NCI-H2107 (cell line): ENCODE measurements at regions not wholly inside any gene's neighbourhood (a gene's known extent, or its start where the extent isn't known, plus 50 kb on each side); places are given as distances from the start of the nearest gene placed in this dataset.

Experiments used
- DNase-seq: peaks from one replicate; lab custom pipeline; 2025; lab: John Stamatoyannopoulos, UW

DNA sequence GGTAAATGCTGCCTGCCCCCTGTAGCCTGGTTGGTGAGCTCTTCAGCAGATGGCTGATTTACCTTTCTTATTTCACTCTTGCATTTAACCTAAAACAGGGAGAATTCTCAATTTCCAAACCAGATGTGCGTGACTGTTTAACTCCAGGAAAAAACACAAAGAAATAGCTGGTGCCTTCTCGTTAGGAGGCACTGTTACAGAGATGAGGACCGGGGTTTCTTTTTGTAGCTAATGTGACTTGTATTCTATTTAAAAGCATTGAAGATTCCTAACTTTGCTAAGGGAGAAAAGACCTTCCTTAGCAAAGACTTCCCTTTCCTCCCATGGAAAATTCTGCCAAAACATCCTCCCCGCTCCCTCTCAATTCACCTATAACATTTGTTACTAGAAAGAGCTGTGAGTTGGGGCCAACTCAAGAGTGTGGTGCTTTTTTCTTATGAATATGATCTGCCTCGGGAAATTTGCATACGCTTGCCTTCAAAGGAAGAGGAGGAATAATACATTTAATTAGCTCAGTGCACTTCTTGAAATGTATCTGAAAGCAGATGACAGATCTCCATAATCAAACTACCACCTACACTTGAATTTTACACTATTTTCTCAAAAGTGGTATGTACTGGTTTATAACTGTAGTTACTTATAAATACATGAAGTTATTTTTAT is 102.0 kb upstream of the ARID2 start:
- no peak for DNase-seq

DNA sequence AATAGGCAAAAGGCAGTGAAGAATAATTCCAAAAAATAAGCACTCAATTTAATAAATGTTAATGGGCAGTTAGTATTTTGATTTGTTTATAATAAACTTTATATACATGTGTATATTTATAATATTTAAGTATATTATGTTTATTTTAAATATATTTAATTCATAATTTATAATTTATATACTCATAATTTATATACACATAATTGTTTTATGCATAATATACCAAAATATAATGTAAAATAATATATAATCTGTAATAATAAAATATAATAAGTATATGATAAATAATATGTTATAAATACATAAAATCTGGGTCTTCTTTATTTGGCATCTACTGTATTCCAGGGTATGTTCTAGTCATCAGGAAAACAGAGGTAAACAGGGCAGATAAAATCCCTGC is 100.2 kb upstream of the ARID2 start:
- DNase-seq: no peak

DNA sequence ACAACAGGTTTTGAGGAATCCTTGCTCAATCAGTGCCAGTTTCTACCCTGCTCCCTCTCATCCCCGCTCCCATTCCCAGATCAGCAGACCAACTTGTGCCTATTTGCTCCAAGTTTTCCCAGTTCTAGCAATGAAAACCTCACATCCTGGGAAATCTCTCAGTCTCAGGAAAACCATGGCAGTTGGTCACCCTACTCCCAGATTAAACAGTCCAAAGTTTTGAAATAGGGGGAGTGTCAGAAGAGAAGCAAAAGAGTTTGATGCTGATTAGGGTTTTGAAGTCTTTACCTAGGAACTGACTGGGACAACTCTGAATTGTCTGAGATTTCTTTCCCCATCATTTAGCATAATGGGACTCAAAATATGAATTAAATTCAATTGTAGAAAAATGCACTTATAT is 95.8 kb upstream of the ARID2 start:
- no peak for DNase-seq

DNA sequence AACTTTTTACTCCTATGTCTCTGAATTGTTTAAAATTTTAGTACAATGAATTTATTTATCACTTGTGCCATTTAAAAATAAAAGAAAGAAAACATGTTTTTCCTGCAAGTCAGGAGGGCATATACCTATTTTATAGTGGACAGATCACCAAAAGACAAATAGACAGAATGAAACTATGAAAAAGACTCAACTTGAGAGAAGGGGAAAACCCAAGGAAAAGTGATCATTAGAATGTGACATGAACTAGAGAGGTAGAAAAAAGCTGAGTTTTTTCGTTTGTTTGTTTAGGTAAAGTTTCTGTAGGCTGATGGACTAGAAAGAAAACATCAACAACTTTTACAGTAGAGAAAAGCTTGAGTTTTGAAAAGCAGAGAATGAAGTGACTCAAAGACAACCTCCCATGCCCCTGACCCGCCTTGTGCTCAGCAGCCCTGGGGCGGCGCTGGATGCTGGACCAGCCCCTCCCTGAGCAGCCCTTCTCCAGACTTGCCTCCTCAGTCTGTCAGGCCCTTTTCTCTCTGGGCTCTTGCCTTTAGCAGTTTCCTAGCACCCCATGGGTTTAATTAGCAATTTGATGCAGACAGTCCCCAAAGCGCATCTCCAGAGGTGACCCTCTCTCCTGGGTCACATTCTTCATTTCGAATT is 95.1 kb upstream of the ARID2 start:
- no peak for DNase-seq

DNA sequence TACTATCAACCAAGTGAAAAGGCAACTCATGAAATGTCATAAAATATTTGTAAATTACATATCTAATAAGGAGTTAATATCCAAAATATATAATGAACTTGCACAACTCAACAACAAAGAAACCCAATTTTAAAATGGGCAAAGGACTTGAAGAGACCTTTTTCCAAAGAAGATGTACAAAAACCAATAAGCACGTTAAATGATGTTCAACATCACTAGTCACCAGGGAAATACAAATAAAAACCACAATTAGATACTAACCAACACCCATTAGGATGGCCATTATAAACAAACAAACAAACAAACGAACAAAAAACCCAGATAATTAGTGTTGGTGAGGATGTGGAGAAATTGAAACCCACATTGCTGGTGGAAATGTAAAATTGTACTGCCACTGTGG is 92.3 kb upstream of the ARID2 start:
- no peak for DNase-seq

DNA sequence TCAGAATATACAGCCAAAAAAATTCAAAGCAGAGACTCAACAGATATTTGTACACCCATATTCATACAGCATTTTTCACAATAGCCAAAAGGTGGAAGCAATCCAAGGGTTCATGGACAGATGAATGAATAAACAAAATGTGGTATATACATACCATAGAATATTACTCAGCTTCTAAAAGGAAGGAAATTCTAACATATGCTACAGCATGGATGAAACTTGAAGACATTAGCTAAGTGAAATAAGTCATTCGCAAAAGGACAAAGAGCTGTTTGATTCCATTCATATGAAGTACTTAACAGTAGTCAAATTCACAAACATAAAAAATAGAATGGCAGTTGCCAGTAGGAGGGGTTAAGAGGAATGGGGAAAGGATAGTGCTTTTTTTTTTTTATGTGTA is 91.8 kb upstream of the ARID2 start:
- DNase-seq: no peak

DNA sequence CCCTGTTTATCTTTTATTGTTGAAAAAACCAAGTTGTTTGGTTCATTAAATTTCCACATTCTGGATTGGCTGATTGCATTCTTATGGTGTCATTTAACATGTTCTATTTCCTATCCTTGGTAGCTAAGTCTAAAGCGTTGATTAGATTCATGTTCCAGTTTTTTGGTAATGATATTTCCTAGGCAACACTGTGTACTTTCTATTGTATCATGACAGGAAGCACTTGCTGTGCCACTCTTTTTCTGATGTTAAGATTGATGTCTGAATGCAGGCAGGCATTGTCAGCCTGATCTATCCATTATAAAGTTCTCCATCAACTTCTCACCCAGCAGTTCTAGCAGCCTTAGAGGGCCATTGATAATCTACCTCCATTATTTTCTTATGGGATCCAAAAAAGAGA is 91.1 kb upstream of the ARID2 start:
- no peak for DNase-seq

DNA sequence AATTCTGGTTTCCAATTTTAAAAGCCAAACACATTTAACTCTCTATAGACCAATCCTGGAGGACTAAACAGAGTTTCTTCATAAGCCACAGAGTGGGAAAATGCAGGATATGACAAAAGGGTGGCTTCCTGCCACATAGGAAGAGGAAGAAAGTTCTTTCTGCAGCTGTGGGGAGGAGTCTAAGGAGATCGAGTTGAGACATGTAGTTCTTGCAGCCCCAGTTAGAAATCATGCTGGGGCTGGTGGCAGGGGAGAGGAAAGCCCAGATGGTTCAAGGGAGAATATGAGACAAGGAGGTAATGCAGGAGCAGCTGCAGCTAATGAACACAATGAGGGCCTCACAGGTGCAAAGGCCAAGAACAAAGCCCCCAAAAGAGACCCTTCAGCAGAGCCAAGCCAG is 85.0 kb upstream of the ARID2 start:
- DNase-seq: no peak

DNA sequence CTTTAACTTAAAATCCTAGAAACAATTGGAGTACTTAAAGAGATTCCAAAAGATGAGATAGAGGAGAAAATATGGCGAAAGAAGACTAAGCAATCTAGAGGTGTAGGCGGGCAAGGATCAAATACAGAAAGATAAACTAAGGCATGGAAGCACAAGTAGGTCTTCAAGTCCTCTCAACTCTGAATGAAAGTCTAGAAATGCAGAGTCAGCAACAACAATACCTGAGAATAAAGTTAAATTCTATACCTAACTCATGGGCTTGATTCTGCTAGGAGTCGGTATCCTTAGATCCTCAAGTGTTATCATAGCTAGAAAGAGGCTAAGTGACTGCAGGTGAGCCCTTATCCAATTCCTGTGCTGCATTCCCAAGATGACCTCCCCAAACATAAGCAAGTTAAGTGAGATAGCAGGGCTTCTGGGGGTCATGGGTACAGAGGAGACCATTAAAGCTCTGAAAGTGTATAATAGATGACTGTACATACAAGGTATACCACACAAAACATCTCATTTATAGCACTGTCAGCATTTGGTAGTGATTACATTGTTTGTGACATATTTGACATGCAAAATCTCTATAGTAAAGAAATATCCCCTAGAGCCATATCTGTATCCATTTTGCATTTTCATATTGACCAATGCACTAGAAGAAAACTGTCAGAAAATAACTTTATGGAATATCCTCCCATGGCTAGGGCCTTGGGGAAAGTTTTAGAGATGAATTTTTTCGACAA is 82.5 kb upstream of the ARID2 start:
- DNase-seq: no peak

DNA sequence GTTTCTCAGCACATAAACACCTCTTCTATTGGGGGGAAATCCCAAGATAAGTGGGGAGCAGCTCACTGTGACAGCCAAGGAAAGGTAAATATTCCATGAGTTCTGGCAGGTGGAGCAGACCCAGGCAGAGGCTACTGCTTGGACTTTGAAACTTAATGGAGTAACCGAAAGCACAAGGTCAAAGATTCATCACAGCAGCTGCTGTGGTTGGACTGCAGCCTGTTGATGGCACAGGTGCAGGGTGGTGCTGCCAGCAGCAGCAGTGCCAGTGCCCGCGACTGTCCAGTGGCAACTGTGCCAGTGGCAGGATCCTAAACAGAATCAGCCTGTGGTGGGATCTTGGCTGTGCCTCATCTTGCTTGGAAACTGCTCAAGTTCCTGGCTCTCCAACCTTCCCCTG is 81.4 kb upstream of the ARID2 start:
- DNase-seq: no peak

DNA sequence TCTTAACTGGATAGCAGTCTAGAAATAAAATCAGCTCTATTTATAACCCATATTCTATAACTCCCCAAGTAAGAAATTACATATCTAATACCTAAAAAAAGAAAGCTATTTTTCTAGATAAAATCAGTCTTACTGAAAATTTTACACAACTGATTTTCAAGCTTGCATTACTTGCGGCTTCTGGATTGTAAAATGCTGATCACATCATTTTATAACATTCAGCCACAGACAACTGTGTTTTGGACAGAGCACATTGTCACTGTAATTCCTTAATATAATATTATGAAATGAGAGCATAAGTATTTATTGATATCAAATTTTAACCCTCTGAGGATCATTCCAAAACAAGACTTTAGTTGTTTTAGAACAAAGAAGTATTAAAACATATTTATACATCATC is 78.5 kb upstream of the ARID2 start:
- no peak for DNase-seq

DNA sequence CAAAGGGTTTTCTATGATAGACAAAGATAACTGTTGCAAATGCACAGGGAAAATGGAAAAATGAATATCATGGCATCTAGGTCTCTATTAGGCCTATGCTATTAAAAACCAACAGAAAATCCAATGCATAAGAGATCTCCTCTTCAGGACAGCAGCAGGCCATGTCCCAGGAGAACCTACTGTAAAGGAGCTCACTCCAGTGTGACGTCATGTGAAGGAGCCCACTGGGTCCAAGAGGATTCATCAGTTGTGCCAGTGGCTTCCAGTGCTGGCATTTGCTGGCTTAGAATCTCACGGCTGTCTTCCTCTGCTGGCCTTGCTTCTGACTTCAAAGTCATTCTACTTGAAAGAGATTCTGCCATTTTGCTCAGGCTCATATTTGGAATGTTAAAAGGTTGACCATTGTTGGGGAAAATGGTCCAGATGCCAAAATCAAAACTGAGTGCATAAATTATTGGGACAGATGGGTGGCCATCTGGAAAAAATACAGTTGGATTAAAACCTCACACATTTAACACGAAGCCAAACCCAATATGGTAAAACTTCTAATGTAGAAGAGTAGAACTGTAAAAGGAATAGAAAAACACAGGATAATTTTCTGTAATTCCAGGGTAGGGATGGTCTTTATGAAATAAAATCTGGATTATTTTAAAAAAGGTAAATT is 75.4 kb upstream of the ARID2 start:
- DNase-seq: no peak

DNA sequence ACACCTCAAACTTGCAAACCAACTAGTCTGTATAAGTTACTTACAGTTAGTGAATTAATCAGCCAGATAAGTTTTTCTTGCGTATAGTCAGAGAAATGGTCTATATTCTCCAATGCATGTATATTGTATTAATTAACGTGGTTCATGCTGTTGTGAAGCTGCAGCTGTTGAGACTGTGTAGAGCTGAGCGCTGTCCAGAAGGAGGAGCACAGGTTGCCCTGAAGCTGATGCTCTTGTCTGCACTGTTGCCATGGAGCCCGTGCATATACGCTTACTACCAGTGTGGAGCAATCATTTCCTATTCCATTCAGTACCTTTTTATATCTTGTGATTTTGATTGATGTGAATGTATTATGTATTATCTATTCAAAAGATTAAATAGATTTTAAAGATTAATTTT is 74.3 kb upstream of the ARID2 start:
- DNase-seq: no peak

DNA sequence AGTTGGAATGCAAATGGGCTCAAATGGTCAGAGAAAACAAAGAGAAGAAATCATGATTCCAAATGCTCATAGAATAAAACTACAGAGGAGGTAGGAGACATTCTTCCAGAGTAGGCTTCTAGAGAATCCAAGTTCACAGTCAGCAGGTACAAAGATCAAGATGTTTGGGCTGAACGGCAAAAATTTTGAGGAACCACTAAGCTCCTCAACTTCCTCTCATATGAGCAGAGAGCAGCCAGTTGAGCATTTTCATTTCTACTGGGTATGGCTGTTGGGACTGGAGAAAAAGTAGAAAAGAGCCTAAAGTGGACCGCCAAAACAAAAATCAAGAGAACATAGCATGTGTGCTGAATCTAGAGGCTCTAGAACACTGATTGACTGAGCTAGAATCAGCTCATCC is 73.8 kb upstream of the ARID2 start:
- no peak for DNase-seq

DNA sequence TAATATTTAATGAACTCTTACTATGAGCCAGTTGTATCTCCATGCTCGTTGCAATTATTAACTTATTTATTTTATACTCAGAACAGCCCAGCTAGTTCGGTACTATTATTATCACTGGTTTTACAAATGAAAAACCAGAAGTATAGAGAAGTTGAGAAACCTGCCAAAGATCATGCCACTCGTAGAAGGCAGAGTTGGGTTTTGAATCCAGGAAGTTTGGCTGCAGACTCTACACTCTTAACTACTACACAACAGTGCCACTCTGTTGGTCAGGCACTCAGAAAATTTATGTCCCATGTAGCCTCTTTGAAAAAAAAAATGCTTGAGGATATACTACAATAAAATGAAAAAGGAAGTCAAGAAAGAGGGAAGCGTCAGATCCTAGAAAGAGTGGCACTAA is 71.5 kb upstream of the ARID2 start:
- no peak for DNase-seq

DNA sequence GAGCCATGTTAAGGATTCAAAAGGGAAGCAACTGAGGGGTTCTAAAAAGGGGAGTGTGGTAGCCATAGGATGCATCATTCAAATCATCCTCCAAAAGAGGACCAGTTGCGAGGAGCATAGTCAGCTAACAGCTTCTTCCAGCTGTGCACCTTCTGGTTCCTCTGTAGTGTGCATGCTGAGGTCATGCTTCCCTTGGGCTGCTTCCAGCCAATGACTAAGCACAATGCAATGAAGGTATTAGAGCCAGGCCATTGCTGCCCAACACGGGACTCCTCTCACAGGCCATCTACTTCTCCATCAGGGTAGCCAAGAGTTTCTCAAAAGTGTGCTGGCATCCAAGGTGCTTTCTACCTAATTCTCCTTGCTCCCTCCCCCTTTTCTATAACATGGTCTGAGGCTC is 69.2 kb upstream of the ARID2 start:
- no peak for DNase-seq

DNA sequence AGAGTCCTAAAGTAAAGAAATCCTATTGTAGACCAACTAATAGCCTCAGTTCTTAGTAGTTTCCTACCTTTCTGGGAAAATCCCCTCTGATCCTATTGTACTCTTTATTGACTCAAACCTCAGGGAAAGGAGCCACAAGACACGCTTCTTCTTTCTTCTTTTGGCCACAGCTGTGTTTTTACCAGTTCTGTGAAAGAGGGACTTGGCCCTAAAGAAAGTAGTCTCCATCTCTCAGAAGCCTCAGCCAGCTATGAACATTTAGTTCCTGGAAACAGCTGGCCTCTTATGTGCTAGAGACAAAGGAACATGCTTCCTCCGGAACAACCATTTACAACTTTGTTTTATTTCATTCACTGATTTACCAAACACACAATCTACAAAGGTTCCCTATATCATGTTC is 66.1 kb upstream of the ARID2 start:
- no peak for DNase-seq

DNA sequence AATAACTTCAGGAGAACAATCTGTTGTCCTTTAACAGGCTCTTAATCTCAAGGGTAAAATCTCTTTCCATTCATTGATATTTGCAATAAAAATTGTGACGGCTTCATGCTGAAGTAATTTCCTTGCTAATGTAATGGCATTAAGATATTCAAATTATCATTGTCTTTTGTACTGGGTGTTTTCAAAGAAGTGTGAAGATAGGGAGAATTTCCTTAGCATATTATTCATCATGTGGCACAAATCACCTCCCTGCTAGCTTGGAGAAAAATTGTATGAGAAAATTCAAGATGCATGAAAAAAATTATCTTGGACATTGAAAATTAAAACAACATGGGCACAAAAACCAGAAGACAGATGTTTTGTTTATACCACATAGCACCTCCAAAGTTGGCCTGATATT is 63.6 kb upstream of the ARID2 start:
- DNase-seq: no peak

DNA sequence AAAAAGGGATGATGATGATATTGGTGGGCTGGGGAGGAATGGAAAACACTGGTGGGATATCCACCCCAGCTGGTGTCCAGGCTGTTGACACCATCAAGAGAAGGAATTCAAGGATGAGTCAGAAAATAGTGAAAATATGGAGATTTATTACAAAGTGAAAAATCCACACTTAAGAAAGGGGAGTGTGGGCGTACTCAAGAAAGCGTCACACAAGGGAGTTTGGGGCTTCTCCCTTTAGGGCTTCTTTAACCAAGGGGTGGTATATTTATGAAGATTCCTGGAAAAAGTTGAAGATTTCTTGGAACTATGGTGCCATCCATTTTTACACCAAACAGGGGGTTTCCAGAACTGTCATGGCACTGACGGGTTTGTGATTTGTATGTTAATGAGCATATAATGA is 63.1 kb upstream of the ARID2 start:
- no peak for DNase-seq

DNA sequence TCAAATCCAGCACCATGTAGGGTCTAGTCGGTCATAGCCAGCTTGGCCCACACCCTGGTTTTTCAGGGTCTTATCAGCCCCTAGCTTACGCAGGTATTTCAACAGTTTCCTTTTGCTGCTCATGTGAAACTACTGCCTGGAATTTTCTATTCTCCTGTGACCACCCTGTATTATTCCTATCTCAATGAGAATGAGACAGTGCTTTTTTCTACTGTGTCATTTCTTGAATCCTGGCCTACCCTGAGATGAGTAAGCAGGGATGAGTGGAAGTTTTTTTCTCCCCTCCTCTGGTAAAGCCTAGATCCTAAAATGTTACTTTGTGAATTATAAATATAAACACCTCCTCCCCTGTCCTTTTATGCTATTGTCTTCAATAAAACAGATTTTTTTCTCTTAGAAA is 62.7 kb upstream of the ARID2 start:
- no peak for DNase-seq

DNA sequence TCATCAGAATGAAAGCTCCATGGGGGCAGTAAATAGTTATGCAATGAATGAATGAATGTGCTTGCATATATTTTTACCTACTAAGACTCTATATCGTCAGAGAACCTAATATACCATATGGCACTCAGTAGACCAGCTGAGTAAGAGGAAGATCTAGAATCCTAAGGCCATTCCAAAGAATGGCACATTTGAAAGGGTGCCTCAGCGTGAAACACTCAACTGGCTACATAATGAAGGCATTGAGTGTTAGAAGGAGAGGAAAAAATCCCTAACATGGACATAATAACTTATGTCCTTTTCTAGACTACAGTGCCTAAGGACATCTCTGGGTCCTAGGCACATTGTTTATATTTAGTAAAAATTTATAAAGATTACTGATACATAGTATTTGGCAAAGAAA is 61.7 kb upstream of the ARID2 start:
- no peak for DNase-seq

DNA sequence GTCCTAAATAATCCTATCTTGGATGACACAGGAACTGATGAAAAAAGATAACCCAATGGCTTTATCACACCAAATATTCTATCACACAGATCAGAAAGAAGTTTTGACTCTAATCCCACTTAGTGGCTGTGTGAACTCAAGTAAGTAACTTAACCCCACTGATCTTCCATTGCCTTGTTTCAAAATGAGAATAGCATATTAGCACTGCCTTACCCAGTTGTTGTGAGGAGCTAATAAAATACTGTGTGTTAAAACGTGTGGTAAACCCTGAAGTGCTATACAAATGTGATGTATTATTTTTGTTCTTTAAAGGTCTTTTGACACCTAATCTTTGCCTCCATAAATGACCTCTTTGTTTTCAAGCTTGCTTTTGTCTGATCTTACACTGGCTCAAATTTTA is 60.9 kb upstream of the ARID2 start:
- no peak for DNase-seq

DNA sequence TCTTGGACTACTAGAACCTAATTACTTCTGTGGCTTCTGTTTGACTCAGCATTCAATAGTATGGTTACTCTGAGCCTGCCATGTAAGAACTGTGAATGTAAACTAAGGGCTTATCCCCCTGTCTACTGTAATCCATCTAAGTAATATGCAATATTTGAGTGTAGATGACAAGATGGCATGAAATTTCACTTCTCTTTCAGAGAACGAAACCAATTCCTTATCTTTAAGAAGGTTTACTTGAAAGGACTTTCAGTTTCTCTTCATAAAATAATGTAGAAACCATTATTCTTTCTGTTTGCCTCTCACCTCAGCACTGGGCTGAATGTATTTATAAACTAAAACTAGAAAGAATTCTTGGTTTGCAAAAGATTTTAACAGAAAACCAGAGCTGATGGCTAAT is 60.4 kb upstream of the ARID2 start:
- DNase-seq: no peak
